Erythroblast (primary cell): ENCODE measurements at regions not wholly inside any gene's neighbourhood (a gene's known extent, or its start where the extent isn't known, plus 50 kb on each side); places are given as distances from the start of the nearest gene placed in this dataset.

Experiments
- DNase-seq, 2 experiments: peaks; one replicate each; lab custom pipeline; 2025; lab: John Stamatoyannopoulos, UW
- GATA1 ChIP-seq: IDR thresholded peaks from 2 replicates; pipeline ENCODE4 v1.6.1; 2011; ENCODE audit warnings: low read depth, mild to moderate bottlenecking, control low read depth, low read length, moderate library complexity
- POLR2A ChIP-seq: IDR thresholded peaks from 2 replicates; pipeline ENCODE4 v1.6.1; 2011; ENCODE audit warnings: mild to moderate bottlenecking, low read length

- no peak for DNase-seq
- TF ChIP-seq GATA1 (no peak), POLR2A (no peak)
Observed at GRCh38 chr3:135788146-135788545, 177.4 kb upstream of the PPP2R3A start.

GRCh38 chr3:135788978-135789377 is 176.6 kb upstream of the PPP2R3A start:
- no peak for DNase-seq
- TF ChIP-seq POLR2A (no peak), GATA1 (no peak)

- TF ChIP-seq POLR2A (no peak), GATA1 (no peak)
- DNase-seq, result no peak
Observed at GRCh38 chr3:135792174-135792573, 173.4 kb upstream of the PPP2R3A start.

GRCh38 chr3:135792858-135793475 is 172.6 kb upstream of the PPP2R3A start:
- DNase-seq, result no peak

GRCh38 chr3:135800071-135800549 is 165.4 kb upstream of the PPP2R3A start:
- DNase-seq, result no peak
- no peak for TF ChIP-seq GATA1
- TF ChIP-seq POLR2A, result no peak

More at GRCh38 chr3:135792858-135793475, 172.6 kb upstream of the PPP2R3A start:
- TF ChIP-seq POLR2A (no peak), GATA1 (no peak)

- TF ChIP-seq GATA1 (no peak), POLR2A (no peak)
- no peak for DNase-seq
Observed at GRCh38 chr3:135801018-135801417, 164.5 kb upstream of the PPP2R3A start.

- TF ChIP-seq GATA1, result no peak
- TF ChIP-seq POLR2A, result no peak
- no peak for DNase-seq
Observed at GRCh38 chr3:135802171-135802570, 163.4 kb upstream of the PPP2R3A start.

- no peak for DNase-seq
- no peak for TF ChIP-seq GATA1
Observed at GRCh38 chr3:135803028-135803692, 162.4 kb upstream of the PPP2R3A start.

- TF ChIP-seq POLR2A, result no peak
- TF ChIP-seq GATA1, result no peak
- no peak for DNase-seq
Observed at GRCh38 chr3:135805752-135806151, 159.8 kb upstream of the PPP2R3A start.

- TF ChIP-seq GATA1 (no peak), POLR2A (no peak)
- no peak for DNase-seq
Observed at GRCh38 chr3:135806317-135806716, 159.2 kb upstream of the PPP2R3A start.

- DNase-seq, result no peak
- TF ChIP-seq POLR2A (no peak), GATA1 (no peak)
Observed at GRCh38 chr3:135807879-135808278, 157.6 kb upstream of the PPP2R3A start.

GRCh38 chr3:135809021-135809634 is 156.4 kb upstream of the PPP2R3A start:
- TF ChIP-seq POLR2A (no peak), GATA1 (no peak)

GRCh38 chr3:135811651-135812050 is 153.9 kb upstream of the PPP2R3A start:
- TF ChIP-seq GATA1, result no peak
- no peak for TF ChIP-seq POLR2A
- DNase-seq, result no peak

More at GRCh38 chr3:135809021-135809634, 156.4 kb upstream of the PPP2R3A start:
- no peak for DNase-seq

GRCh38 chr3:135812057-135812456 is 153.5 kb upstream of the PPP2R3A start:
- no peak for DNase-seq
- no peak for TF ChIP-seq POLR2A
